ENCODE measurements at regions not wholly inside any gene's neighbourhood (a gene's known extent, or its start where the extent isn't known, plus 50 kb on each side); places are given as distances from the start of the nearest gene placed in this dataset.
"Not testable (repeated sequence)": the region's sequence is repeated elsewhere in the genome, so short reads cannot be mapped to it uniquely, and the experiment has no call there.

- no peak for DNase-seq
Measured at GRCh38 chr6:21334651-21335050, 258.9 kb upstream of the SOX4 start.

GRCh38 chr6:21335591-21335990 lies 258.0 kb upstream of the SOX4 start:
- DNase-seq: no peak

GRCh38 chr6:21337263-21337662 lies 256.3 kb upstream of the SOX4 start:
- no peak for DNase-seq

DNA sequence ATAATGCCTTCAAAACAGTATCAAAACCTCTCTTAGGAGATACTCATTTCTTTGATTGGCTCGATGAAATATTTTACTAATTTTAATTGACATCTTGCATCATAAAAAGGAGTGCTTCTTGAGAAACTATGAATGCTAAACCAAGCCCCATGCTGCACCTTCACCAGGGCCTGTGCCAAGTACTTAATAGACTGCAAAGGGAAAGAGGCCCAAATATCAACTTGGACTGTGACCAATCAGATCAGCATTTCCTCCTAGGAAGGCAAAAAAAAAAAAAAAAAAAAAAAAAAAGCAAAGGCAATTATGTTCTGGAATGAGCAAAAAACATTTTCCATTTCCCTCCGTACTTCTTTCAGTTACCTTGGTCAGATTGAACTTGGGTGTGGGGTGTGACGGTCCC lies 253.0 kb upstream of the SOX4 start:
- no peak for DNase-seq

DNA sequence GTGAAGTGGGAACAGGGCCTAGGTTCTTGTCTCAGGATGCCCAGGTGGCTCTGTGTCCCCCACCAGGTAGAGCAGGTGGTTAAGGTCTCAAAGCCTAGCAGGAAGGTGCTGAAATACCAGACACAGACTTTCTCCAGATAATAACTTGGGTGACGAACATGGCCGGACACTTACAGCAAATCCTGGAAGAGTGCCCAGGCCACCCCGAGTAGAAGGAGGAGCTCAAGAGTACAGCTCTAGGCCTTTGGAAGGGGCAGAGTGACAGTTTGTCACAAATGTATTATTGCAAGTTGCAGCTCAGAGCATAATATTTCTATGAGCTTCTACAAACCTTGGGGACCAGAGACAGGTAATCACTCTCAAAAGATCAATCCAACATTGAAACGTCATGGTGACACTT lies 251.6 kb upstream of the SOX4 start:
- DNase-seq: no peak

DNA sequence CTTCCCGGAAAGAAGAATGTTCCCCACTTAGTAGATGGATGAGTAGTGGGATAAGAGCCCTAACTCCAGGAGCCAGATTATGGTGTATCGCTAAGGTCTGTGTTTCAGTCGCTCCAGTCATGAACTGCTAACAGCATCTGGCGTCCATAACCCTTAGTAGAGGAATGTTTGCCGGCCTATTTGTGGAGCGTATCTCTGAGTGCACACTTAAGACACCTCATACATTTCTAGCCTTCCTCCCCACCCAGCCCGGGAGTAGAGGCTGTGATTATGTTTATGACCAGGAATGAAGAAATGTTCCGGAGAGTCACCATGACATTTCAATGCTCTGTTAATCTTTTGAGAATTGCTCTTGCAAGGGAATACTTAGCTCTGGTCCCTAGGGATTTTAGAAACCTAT lies 251.1 kb upstream of the SOX4 start:
- no peak for DNase-seq

DNA sequence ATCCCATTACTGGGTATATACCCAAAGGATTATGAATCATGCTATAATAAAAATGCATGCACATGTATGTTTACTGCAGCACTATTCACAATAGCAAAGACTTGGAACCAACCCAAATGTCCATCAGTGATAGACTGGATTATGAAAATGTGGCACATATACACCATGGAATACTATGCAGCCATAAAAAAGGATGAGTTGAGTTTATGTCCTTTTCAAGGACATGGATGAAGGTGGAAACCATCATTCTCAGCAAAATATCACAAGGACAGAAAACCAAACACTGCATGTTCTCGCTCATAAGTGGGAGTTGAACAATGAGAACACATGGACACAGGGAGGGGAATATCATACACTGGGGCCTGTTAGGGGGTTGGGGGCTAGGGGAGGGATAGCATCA lies 247.8 kb upstream of the SOX4 start:
- not testable (repeated sequence) for DNase-seq

- DNase-seq: no peak
Measured at GRCh38 chr6:21348146-21348503, 245.4 kb upstream of the SOX4 start.

DNA sequence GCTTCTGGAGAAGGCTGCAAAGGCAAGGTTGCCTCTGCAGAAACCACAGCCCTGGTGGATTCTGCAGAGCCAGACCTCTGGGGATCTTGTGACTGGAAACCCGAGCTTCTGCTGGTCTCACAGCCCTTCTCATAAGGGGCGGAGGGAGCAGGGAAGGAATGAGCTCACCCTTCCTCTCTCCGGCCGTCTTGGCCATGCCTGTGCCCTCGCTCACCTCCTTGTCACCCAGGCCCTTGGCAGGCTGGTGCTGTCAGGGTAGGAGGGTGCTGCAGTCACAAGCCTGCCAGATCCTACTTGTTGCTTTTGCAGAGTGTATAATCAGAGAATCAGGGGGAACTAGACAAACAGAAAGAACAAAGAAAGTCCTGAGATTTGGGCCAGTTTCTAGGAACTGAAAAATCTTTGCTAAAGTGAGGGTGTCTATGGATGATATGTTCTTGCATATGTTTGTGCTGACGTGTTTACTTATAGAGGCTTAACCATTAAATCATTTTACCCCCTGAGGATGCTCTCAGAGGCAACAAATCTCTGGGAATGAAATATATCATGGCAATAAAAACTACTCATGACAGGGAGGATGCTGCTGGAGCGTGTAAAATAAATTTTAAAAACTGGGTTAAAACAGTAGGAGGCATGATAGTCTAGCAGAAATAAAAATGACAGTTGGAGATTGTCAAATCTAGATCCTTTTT lies 244.9 kb upstream of the SOX4 start:
- DNase-seq: peak; percentile 62

GRCh38 chr6:21349834-21350233 lies 243.7 kb upstream of the SOX4 start:
- DNase-seq: no peak

DNA sequence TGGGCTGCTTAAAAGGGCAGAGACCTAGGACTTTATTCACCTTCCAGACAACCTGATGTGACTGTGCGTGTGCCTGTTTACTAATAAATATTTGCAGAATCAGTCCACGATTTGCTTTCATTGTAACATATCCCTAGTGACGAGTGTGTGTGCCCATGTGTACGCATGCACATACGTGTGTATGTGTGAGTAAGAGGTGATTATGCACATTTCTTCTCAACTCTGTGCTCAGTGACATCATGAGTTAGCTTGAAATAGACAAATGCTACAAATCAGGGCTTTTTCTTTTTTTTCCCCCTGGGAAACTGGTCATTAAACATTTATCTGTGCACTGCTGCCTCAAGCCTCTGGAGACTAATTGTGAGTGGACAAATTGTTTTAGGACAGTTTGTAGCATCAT lies 242.6 kb upstream of the SOX4 start:
- no peak for DNase-seq

GRCh38 chr6:21352131-21352530 lies 241.4 kb upstream of the SOX4 start:
- DNase-seq: no peak

GRCh38 chr6:21354805-21355238 lies 238.7 kb upstream of the SOX4 start:
- no peak for DNase-seq

GRCh38 chr6:21355638-21356037 lies 237.9 kb upstream of the SOX4 start:
- DNase-seq: no peak

GRCh38 chr6:21357262-21357661 lies 236.3 kb upstream of the SOX4 start:
- no peak for DNase-seq

DNA sequence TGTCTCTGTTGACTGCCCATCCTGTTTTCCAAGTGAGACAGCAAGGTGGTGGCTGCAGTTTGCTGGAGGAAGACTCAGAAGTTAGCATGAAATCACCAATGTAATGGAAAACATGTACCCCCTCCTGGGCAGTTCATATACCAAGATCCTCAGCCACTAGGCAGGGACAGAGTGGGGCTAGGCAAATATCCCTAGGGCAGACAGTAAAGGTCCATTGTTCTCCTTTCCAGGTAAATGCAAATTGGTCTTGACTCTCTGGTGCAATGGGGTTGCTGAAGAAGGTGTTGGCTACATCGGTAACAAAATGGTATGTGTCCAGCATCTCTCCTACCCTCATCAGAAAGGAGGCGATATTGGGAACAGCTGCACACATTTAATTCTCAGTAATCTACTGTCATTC lies 233.6 kb upstream of the SOX4 start:
- no peak for DNase-seq

DNA sequence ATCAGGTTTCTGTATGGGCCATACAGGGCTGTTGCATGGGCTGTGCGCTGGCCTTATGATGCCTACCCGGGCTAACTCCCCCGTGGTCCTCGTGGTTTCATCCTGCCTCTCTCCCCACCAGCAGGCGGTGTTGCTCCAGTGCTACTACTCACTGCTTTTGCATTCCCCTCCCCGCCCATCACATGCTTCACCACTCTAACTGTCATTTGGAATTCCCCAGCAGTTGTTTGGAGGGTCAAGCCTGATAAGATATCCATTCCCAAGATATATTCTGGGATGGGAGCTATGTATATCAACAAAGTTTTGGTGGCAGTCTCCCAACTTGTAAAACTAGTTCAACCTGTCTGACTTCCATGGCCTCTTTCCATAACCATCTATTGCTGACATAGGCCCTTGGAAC lies 233.2 kb upstream of the SOX4 start:
- no peak for DNase-seq

DNA sequence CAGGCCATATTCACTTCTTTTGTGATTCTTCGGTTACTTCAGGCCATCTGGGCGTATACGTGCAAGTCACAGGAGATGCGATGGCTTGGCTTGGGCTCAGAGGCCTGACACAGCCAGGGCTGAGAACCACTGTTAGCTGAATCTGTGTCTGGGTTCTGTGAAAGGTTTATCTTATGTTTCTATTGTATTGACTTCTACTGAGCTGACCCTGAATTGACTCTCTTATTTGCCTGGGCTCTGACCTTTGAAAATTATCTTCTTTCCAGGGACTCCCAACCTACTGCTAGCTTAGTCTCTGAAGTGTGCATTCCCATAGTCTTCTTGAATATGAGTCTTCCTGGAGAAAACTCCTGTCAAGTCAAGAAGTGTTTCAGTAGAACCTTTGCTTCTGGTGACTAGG lies 226.4 kb upstream of the SOX4 start:
- DNase-seq: no peak

- DNase-seq: no peak
Measured at GRCh38 chr6:21367649-21368154, 225.8 kb upstream of the SOX4 start.

GRCh38 chr6:21371061-21371460 lies 222.5 kb upstream of the SOX4 start:
- no peak for DNase-seq

- DNase-seq: no peak
Measured at GRCh38 chr6:21371676-21372171, 221.8 kb upstream of the SOX4 start.

DNA sequence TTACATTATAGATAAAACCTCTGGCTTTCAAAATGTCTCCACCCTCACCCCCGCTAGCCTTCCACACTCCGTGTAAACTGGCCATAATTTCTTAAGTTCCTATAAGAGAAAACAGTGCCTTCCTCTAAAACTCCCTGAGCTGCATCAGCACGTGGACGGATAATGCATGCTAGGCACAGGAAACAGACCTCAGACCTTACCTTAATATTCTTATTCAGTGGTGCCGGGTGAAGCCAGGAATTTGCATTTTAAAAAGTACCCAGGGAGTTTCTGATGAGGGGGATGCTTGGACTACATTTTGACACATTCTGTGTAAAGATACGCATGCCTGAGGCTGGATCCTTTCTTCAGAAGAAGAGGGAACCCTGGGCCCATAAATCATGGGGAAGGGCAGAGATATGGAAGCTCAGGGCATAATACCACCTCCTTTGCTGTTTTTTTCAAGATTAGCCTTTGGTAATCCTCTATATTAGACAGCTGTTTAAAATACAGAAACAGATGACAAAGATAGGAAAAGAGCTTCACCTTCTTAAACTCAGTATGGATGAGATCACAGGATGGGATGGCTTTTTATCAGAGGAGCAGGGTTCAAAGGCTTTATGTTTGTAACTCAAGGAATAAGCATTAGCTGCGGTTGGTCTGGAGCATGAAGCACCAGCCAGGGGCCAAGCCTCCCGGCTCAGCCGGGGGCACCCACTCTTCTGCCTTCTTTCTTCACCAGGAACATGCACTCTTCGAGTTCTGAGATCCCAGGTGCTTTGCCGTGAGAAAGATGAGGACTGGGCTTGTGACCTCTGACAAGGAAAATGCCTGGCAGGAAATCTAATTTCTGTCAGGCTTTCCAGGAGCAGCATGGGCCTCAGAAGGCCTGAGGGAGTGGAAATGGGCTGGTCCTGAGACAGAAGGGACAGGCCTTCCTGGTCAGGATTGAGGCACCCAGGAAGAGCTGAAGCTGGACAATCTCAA lies 218.1 kb upstream of the SOX4 start:
- DNase-seq: no peak

GRCh38 chr6:21377356-21377755 lies 216.2 kb upstream of the SOX4 start:
- no peak for DNase-seq

All from left kidney (tissue), 1 donor.